ENCODE measurements at regions not wholly inside any gene's neighbourhood (a gene's known extent, or its start where the extent isn't known, plus 50 kb on each side); places are given as distances from the start of the nearest gene placed in this dataset.

GRCh38 chr20:10972219-10972860 lies 298.5 kb upstream of the JAG1 start:
- no peak overlapping the region for H2AFZ ChIP-seq (ENCODE audit: low read depth, low read length, poor library complexity, severe bottlenecking)
- no peak overlapping the region for H3K4me2 ChIP-seq (ENCODE audit: low read length)
- H3K27ac ChIP-seq (ENCODE audit: low read depth, low read length), result no peak overlapping the region
- H3K9ac ChIP-seq (ENCODE audit: low read length), result no peak overlapping the region
- no peaks in the 10 kb centered on the region for H4K20me1 ChIP-seq (ENCODE audit: insufficient read depth)
- DNase-seq (ENCODE audit: low read depth, low spot score), result no peak
- ChIA-PET POLR2A (no interaction called here), RAD21 (ENCODE audit: low non-redundant PET in 1 of 2, low total read pairs in 2 of 2, uncharacterized antibody in 2 of 2, unreplicated experiment in 2 of 2) (no interaction called here), CTCF (interaction anchor here (0.6 kb wide), 1 partner anchor 10 kb away, joined by 3 read pairs; no protein-coding TSS in a partner anchor)
- 0 out of 4 replicates have a peak, but pooled peaks cover 0 to 3% of the 10 kb centered on the region in 2 experiments for H3K4me1 ChIP-seq (ENCODE audit: control insufficient read depth in 1 of 2, insufficient read depth in 2 of 2, low read length in 2 of 2)
- no peak for TF ChIP-seq CBX3 (IDR thresholded peaks at IDR 0.05; ENCODE audit: low read depth)
- no peak for TF ChIP-seq EGR1 (IDR thresholded peaks at IDR 0.05; ENCODE audit: low read depth)
- no peak for TF ChIP-seq ATF3 (IDR thresholded peaks at IDR 0.05)
- TF ChIP-seq SIN3A (IDR thresholded peaks at IDR 0.05; ENCODE audit: low read depth), result no peak
- TF ChIP-seq ZNF274 (IDR thresholded peaks at IDR 0.05; ENCODE audit: low read depth, low read length), result no peak
- no peak for TF ChIP-seq EZH2 (IDR thresholded peaks at IDR 0.05)
- TF ChIP-seq ZFX (IDR thresholded peaks at IDR 0.05), result no peak
- TF ChIP-seq POLR2AphosphoS5 (IDR thresholded peaks at IDR 0.05; ENCODE audit: low read depth, low read length), result no peak
- no peak for TF ChIP-seq CTCF (IDR thresholded peaks at IDR 0.05 in 2 of 3, conservative IDR thresholded peaks at IDR 0.05 in 1 of 3; ENCODE audit: borderline replicate concordance in 1 of 3, insufficient read depth in 1 of 3, low read depth in 2 of 3, low read length in 2 of 3)
- TF ChIP-seq JUND (IDR thresholded peaks at IDR 0.05), result no peak
- TF ChIP-seq TCF7L2 (IDR thresholded peaks at IDR 0.05; ENCODE audit: borderline replicate concordance, extremely low read depth, insufficient read depth, insufficient read length), result no peak
- TF ChIP-seq ZBTB33 (IDR thresholded peaks at IDR 0.05; ENCODE audit: extremely low read depth, insufficient replicate concordance, low read length), result no peak
- TF ChIP-seq FOSL1 (IDR thresholded peaks at IDR 0.05; ENCODE audit: low read depth), result no peak
- no peak for TF ChIP-seq EZH2phosphoT487 (IDR thresholded peaks at IDR 0.05; ENCODE audit: borderline replicate concordance)
- no peak for ATAC-seq
- H3K9me3 ChIP-seq (ENCODE audit: control insufficient read depth in 1 of 2, insufficient read depth in 1 of 2, low read depth in 1 of 2, low read length in 2 of 2), result no peaks in the 10 kb centered on the region
- no peak overlapping the region for H3K4me3 ChIP-seq (replicated peaks in 1 of 2; ENCODE audit: low read depth in 1 of 2, low read length in 2 of 2)
- H3K36me3 ChIP-seq (ENCODE audit: control insufficient read depth in 1 of 2, insufficient read depth in 2 of 2, low read length in 2 of 2), result no peaks in the 10 kb centered on the region
- intact Hi-C loops (cut with micrococcal nuclease), result no loop called here
- BruUV-seq (replicated peaks), result no TSS peak
- no peaks in the 10 kb centered on the region for H3K9me2 ChIP-seq (ENCODE audit: insufficient read depth)
- no peaks in the 10 kb centered on the region for H3K79me2 ChIP-seq (ENCODE audit: insufficient read depth, low read length)
- no peaks in the 10 kb centered on the region for H3K27me3 ChIP-seq (ENCODE audit: insufficient read depth, low read length)
